Stomach (tissue), 8 donors: ENCODE measurements at regions not wholly inside any gene's neighbourhood (a gene's known extent, or its start where the extent isn't known, plus 50 kb on each side); places are given as distances from the start of the nearest gene placed in this dataset.

Experiments
- DNase-seq, 2 donors: peaks; one replicate each; pipeline versions ENCODE4 v3.0.0 to v3.0.0-alpha.2; 2013 to 2019
- H3K27ac ChIP-seq, 5 donors: fragments of 200-600 bp in 4 of 5; sonication (generic) in 4 of 5; one replicate each; pipeline ENCODE4 v1.5.1; 2013 to 2019; ENCODE audit warnings: mild to moderate bottlenecking in 1 of 5, moderate library complexity in 1 of 5
- H3K27me3 ChIP-seq, 3 donors: fragments of 200-600 bp; sonication (generic); one replicate each; pipeline ENCODE4 v1.5.1; 2017 to 2019; ENCODE audit warnings: mixed run types in 1 of 3
- H3K36me3 ChIP-seq, 4 donors: fragments of 200-600 bp; sonication (generic); 1 replicate in 3 of 4; 2 replicates in 1 of 4; pipeline ENCODE4 v1.5.1; 2016 to 2019
- H3K4me1 ChIP-seq, 4 donors: fragments of 200-600 bp; sonication (generic); one replicate each; pipeline ENCODE4 v1.5.1; 2016 to 2019
- H3K4me3 ChIP-seq, 4 donors: fragments of 200-600 bp; sonication (generic) in 3 of 4; one replicate each; pipeline ENCODE4 v1.5.1; 2016 to 2019; ENCODE audit warnings: mild to moderate bottlenecking in 1 of 4
- H3K9me3 ChIP-seq, 4 donors: fragments of 200-600 bp; sonication (generic); one replicate each; pipeline ENCODE4 v1.5.1; 2016 to 2019
- CTCF ChIP-seq, 7 experiments: fragments of 450-650 bp in 4 of 7; fragments of 200-600 bp in 3 of 7; sonication (generic) in 3 of 7; IDR thresholded peaks; one replicate each; pipeline ENCODE4 v1.5.1; 2016 to 2019; ENCODE audit warnings: antibody characterized with exemption in 7 of 7, control low read depth in 2 of 7, mild to moderate bottlenecking in 1 of 7
- EP300 ChIP-seq: sonication (generic); formaldehyde crosslinking; IDR thresholded peaks from one replicate; pipeline ENCODE4 v1.6.1; 2017; ENCODE audit warnings: antibody characterized with exemption
- POLR2A ChIP-seq, 4 donors: fragments of 450-650 bp; IDR thresholded peaks; one replicate each; pipeline ENCODE4 v1.6.1; 2016; ENCODE audit warnings: antibody characterized with exemption in 4 of 4, control low read depth in 2 of 4, mild to moderate bottlenecking in 1 of 4, moderate library complexity in 1 of 4
- POLR2AphosphoS5 ChIP-seq, 3 donors: sonication (generic); formaldehyde crosslinking; IDR thresholded peaks; one replicate each; pipeline ENCODE4 v1.6.1; 2016; ENCODE audit warnings: antibody characterized with exemption in 3 of 3
- WGBS, 5 donors: extraction: QIAGEN DNeasy Blood & Tissue Kit in 3 of 5; methylation state at CpG; one replicate each; pipeline versions ENCODE4 v1.1.5 to v1.1.7; 2013 to 2018; 5-methylcytosine and 5-hydroxymethylcytosine counted together
- intact Hi-C: fragments of 100-400 bp; cut with DNase I; formaldehyde crosslinking; loops from one replicate; pipeline ENCODE4 v1.15.1; 2023; ENCODE audit warnings: low total_unique reads
- donor health status: healthy with polysubstance abuse.
- donor health status: Bipolar disorder and iron deficiency.
- donor health status: healthy.

DNA sequence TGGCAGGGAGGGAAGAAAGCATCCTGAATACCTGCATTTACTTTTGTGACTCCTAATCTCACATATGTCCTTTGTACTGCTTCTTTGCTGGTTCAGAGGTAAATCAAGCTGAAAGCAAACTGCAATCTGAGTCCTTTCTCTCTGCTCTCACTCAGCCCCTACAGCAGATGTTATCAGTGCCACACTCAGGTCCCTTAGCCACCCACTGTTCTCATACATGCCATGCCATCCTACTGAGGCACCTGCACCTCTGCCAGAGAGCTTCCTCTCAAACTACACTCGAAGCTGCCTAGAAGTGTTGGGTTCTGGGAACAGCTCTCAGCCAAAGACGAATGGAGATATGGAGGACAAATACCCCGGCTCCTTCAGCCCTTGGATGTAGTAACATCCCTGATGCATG lies 244.5 kb downstream of the TXNL1 start:
- Histone ChIP-seq H3K9me3 (no peaks in the 10 kb centered on the region), H3K4me1 (no peaks in the 10 kb centered on the region), H3K4me3 (no peak overlapping the region), H3K36me3 (no peaks in the 10 kb centered on the region), H3K27ac (no peak overlapping the region), H3K27me3 (no peaks in the 10 kb centered on the region)
- TF ChIP-seq CTCF (IDR thresholded peaks at IDR 0.05): no peak
- no peak for TF ChIP-seq POLR2AphosphoS5 (IDR thresholded peaks at IDR 0.05)
- no peak for TF ChIP-seq EP300
- no peak for TF ChIP-seq POLR2A (IDR thresholded peaks at IDR 0.05)
- intact Hi-C loops: no loop called here
- 83 to 88% (median 85%) methylated on average over 3 of the region's 3 CpGs for WGBS, 5 donors
- DNase-seq: no peak

DNA sequence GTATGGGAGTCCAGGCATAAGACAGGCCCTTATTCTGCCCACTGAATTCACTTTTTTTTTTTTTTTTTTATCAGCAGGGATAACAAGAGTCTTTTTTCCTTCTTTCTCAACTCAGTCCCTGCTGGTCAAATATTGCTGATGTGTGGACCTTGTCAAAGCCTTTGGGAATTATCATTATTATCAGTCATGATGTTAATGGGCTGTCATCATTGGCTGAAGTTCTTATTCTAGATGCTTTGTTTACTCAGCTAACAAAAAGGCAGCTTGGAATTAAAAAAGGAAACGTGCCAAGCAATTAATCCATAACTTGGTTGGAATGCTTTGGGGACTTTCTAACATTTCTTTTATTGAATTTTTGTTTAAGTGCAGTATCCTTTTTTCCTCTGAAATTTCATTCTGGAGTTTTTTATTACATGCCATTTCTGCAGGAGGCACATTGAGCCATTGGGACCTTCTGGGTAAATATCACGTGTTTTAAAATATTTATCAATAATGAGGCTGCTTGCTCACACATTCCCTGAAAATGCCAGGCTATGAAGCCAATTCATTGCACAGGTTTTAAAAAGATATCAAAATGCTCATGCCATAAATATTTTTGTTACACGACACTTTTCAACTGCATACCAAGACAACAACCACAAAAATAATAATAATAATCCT lies 246.3 kb downstream of the TXNL1 start:
- DNase-seq: no peak
- H3K4me3 ChIP-seq: no peak overlapping the region
- no peak overlapping the region for H3K27ac ChIP-seq
- no peaks in the 10 kb centered on the region for H3K27me3 ChIP-seq
- intact Hi-C loops: no loop called here
- WGBS, 5 donors: 42 to 54% (median 45%) methylated on average over 3 of the region's 3 CpGs
- H3K9me3 ChIP-seq: no peaks in the 10 kb centered on the region
- H3K4me1 ChIP-seq: no peaks in the 10 kb centered on the region
- no peaks in the 10 kb centered on the region for H3K36me3 ChIP-seq
- TF ChIP-seq EP300 (no peak), POLR2AphosphoS5 (IDR thresholded peaks at IDR 0.05) (no peak), POLR2A (IDR thresholded peaks at IDR 0.05) (no peak), CTCF (IDR thresholded peaks at IDR 0.05) (no peak)

GRCh38 chr18:56390626-56391025 lies 247.8 kb downstream of the TXNL1 start:
- Histone ChIP-seq H3K4me1 (no peaks in the 10 kb centered on the region), H3K9me3 (no peaks in the 10 kb centered on the region), H3K36me3 (no peaks in the 10 kb centered on the region), H3K27me3 (no peaks in the 10 kb centered on the region), H3K4me3 (no peak overlapping the region), H3K27ac (no peak overlapping the region)
- DNase-seq: no peak
- TF ChIP-seq EP300 (no peak), POLR2A (IDR thresholded peaks at IDR 0.05) (no peak), CTCF (IDR thresholded peaks at IDR 0.05) (no peak), POLR2AphosphoS5 (IDR thresholded peaks at IDR 0.05) (no peak)
- 58 to 80% (median 68%) methylated on average over 3 of the region's 3 CpGs for WGBS, 5 donors
- intact Hi-C loops: no loop called here

GRCh38 chr18:56389190-56389589 lies 249.2 kb downstream of the TXNL1 start:
- H3K27me3 ChIP-seq: no peaks in the 10 kb centered on the region
- no peaks in the 10 kb centered on the region for H3K9me3 ChIP-seq
- H3K36me3 ChIP-seq: no peaks in the 10 kb centered on the region
- no peak overlapping the region for H3K27ac ChIP-seq
- no peak for DNase-seq
- intact Hi-C loops: no loop called here
- TF ChIP-seq POLR2A (IDR thresholded peaks at IDR 0.05): no peak
- no peaks in the 10 kb centered on the region for H3K4me1 ChIP-seq
- 74 to 89% (median 78%) methylated on average over 8 of the region's 8 CpGs for WGBS, 5 donors
- H3K4me3 ChIP-seq: no peak overlapping the region

DNA sequence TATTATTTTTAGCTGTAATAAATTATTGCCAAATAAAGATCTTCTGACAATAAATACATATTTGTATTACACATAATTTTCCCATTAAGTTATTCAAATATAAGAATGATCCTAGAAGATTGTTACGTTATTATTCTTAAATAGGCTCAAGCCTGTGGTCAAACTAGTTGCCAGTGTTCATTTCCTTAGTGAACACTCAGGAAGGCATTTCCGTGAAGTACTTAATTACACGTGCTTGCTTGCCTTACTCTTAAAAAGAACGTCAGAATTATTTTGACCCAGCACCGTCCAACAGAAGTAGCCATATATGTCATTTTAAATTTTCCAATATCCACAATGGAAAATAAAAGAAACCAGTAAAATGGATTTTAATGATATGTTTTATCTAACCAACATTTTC lies 249.8 kb downstream of the TXNL1 start:
- Histone ChIP-seq H3K4me1 (no peaks in the 10 kb centered on the region), H3K36me3 (no peaks in the 10 kb centered on the region), H3K27me3 (no peaks in the 10 kb centered on the region), H3K9me3 (no peaks in the 10 kb centered on the region), H3K27ac (no peak overlapping the region), H3K4me3 (no peak overlapping the region)
- intact Hi-C loops: no loop called here
- 71 to 82% (median 78%) methylated on average over 5 of the region's 5 CpGs for WGBS, 5 donors
- no peak for DNase-seq
- no peak for TF ChIP-seq EP300
- TF ChIP-seq POLR2AphosphoS5 (IDR thresholded peaks at IDR 0.05): no peak
- TF ChIP-seq POLR2A (IDR thresholded peaks at IDR 0.05): no peak
- TF ChIP-seq CTCF (IDR thresholded peaks at IDR 0.05): no peak
